ENCODE measurements at regions not wholly inside any gene's neighbourhood (a gene's known extent, or its start where the extent isn't known, plus 50 kb on each side); places are given as distances from the start of the nearest gene placed in this dataset.

DNA sequence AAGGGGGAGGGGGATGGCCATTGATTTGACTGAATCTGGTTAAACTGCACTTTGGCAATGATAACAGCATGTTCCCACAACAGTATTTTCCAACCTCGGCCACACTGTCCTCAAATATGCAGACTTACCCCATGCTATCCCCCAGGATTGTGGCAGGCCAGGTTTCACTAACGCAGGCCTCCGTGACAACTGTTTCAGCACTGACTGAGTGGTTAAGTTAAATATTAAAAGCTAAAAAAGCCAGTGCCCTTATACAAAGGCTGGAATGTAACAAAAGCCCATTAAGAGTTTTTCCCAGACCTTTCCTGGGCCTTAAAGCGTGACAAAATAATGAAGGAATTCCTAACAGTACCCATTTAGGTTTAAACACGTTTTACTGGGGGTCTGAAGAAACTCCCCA lies 202.9 kb downstream of the USP25 start:
- no peaks in the 10 kb centered on the region for H3K4me1 ChIP-seq
- TF ChIP-seq EP300 (IDR thresholded peaks at IDR 0.05) (no peak), POLR2AphosphoS5 (IDR thresholded peaks at IDR 0.05) (no peak), POLR2A (IDR thresholded peaks at IDR 0.05) (no peak)
- TF ChIP-seq, protein P1, sequence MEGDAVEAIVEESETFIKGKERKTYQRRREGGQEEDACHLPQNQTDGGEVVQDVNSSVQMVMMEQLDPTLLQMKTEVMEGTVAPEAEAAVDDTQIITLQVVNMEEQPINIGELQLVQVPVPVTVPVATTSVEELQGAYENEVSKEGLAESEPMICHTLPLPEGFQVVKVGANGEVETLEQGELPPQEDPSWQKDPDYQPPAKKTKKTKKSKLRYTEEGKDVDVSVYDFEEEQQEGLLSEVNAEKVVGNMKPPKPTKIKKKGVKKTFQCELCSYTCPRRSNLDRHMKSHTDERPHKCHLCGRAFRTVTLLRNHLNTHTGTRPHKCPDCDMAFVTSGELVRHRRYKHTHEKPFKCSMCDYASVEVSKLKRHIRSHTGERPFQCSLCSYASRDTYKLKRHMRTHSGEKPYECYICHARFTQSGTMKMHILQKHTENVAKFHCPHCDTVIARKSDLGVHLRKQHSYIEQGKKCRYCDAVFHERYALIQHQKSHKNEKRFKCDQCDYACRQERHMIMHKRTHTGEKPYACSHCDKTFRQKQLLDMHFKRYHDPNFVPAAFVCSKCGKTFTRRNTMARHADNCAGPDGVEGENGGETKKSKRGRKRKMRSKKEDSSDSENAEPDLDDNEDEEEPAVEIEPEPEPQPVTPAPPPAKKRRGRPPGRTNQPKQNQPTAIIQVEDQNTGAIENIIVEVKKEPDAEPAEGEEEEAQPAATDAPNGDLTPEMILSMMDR (IDR thresholded peaks at IDR 0.05), result no peak
- no peak for DNase-seq (ENCODE audit: low spot score in 2 of 2)
- H3K36me3 ChIP-seq, result no peaks in the 10 kb centered on the region
- H3K27ac ChIP-seq, result no peak overlapping the region
- no peaks in the 10 kb centered on the region for H3K9me3 ChIP-seq
- WGBS, result 84% methylated on average over 5 of the region's 5 CpGs
- H3K4me3 ChIP-seq, result no peak overlapping the region
- no peaks in the 10 kb centered on the region for H3K27me3 ChIP-seq

DNA sequence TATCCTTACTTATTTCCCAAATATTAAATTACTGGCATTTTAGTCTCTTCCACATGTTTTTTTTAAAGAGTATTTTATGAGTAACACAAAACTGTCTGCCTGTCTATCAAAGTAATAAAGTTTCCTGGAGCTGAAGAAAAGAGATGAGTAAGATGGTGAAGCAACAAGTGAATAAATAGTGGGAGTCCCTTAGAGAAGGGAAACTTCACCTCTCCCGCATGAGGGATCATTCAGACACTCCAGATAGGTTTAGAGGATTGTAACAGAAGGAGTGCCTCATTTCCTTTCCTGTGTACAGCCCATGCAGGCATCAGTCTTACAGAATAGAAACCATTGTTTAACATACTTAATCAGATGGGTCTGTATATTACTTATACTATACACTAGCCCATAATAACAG lies 205.7 kb downstream of the USP25 start:
- H3K4me1 ChIP-seq, result no peaks in the 10 kb centered on the region
- H3K27ac ChIP-seq, result no peak overlapping the region
- no peak for DNase-seq (ENCODE audit: low spot score in 2 of 2)
- 95% methylated on average over 1 of the region's 1 CpG for WGBS
- no peaks in the 10 kb centered on the region for H3K36me3 ChIP-seq
- H3K27me3 ChIP-seq, result no peaks in the 10 kb centered on the region
- TF ChIP-seq POLR2A (IDR thresholded peaks at IDR 0.05), result no peak
- no peak for TF ChIP-seq POLR2AphosphoS5 (IDR thresholded peaks at IDR 0.05)
- TF ChIP-seq, protein P1 (IDR thresholded peaks at IDR 0.05), result no peak
- no peak for TF ChIP-seq EP300 (IDR thresholded peaks at IDR 0.05)
- H3K9me3 ChIP-seq, result no peaks in the 10 kb centered on the region
- no peak overlapping the region for H3K4me3 ChIP-seq

DNA sequence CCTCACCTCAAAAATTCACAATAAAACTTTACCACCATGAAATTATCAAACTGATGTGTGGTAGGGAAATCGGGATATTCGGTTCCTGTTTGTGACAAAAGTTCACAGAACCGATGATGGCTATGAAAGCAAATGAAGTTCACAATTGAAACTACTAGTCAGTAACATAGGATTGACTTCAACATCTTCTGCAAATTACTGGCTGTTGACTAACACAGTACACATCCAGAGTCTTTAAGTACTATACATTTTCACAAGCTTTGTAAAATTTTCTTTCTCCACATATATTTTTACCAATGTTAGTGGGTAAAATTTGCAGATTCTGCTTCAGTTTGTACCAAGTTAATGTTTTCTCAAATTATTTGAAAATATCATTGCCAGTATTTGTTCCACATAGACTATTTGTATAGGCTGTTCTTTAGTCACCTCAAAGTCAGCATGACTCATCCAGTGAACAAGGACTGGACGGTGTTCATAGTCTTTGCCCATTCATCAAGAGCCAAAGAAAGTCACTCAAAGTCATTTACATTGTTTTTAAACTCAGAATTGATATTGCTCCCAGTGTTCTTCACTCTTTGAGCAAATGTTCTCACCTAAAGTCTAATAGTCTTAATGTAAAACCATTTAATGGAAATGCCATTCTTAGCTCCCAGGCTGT lies 213.4 kb downstream of the USP25 start:
- DNase-seq (ENCODE audit: low spot score in 2 of 2), result no peak
- WGBS, result 82% methylated on average over 4 of the region's 4 CpGs
- no peaks in the 10 kb centered on the region for H3K4me1 ChIP-seq
- TF ChIP-seq POLR2AphosphoS5 (IDR thresholded peaks at IDR 0.05), result no peak
- no peak for TF ChIP-seq EP300 (IDR thresholded peaks at IDR 0.05)
- no peak for TF ChIP-seq POLR2A (IDR thresholded peaks at IDR 0.05)
- TF ChIP-seq, protein P1 (IDR thresholded peaks at IDR 0.05), result no peak
- no peaks in the 10 kb centered on the region for H3K9me3 ChIP-seq
- no peak overlapping the region for H3K27ac ChIP-seq
- no peaks in the 10 kb centered on the region for H3K27me3 ChIP-seq
- no peaks in the 10 kb centered on the region for H3K36me3 ChIP-seq
- no peak overlapping the region for H3K4me3 ChIP-seq

DNA sequence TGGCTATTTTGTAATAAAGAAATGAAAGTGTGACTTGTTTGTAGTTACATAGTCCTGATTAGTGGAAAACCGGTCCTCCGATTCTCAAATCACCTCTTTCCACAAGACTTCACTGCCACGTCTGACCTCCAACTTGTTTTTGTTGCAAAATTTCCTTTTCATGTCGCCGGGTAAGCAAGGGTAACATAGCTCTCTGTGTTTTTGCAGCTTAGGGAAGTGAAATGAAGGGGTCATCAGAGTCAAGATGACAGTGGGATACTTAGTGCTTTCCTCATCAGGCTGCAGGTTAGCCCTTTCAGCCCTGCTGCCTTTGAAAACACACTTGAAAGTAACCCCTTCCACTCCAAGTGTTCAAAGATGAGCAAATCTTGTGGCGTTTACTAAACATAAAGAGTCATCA lies 217.9 kb downstream of the USP25 start:
- 44% methylated on average over 6 of the region's 6 CpGs for WGBS
- TF ChIP-seq, protein P1 (IDR thresholded peaks at IDR 0.05), result no peak
- TF ChIP-seq EP300 (IDR thresholded peaks at IDR 0.05) (no peak), POLR2A (IDR thresholded peaks at IDR 0.05) (no peak)
- Histone ChIP-seq H3K4me1 (no peaks in the 10 kb centered on the region), H3K4me3 (no peak overlapping the region), H3K27me3 (no peaks in the 10 kb centered on the region), H3K36me3 (no peaks in the 10 kb centered on the region), H3K9me3 (peaks cover 9% of the 10 kb centered on the region), H3K27ac (no peak overlapping the region)
- no peak for DNase-seq (ENCODE audit: low spot score in 2 of 2)

DNA sequence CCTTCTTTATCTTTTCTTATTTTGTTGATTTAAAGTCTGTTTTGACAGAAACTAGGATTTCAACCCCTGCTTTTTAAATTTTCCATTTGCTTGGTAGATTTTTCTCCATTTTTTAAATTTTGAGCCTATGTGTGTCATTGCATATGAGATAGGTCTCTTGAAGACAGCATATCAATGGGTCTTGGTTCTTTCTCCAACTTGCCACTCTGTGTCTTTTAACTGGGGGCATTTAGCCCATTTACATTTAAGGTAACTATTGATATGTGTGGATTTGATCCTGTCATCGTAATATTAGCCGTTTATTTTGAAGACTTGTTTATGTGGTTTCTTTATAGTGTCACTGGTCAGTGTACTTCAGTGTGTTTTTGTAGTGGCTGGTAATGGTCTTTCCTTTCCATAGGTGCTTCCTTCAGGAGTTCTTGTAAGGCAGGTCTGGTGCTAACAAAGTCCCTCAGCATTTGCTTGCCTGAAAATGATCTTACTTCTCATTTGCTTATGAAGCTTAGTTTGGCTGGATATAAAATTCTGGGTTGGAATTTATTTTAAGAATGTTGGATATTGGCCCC lies 223.9 kb downstream of the USP25 start:
- Histone ChIP-seq H3K27me3 (no peaks in the 10 kb centered on the region), H3K27ac (no peak overlapping the region), H3K4me3 (no peak overlapping the region), H3K36me3 (no peaks in the 10 kb centered on the region), H3K9me3 (peaks cover 22% of the 10 kb centered on the region), H3K4me1 (no peaks in the 10 kb centered on the region)
- TF ChIP-seq, protein P1 (IDR thresholded peaks at IDR 0.05), result no peak
- TF ChIP-seq POLR2AphosphoS5 (IDR thresholded peaks at IDR 0.05), result no peak
- TF ChIP-seq EP300 (IDR thresholded peaks at IDR 0.05), result no peak
- TF ChIP-seq POLR2A (IDR thresholded peaks at IDR 0.05), result no peak
- 95% methylated on average over 2 of the region's 2 CpGs for WGBS
- DNase-seq (ENCODE audit: low spot score in 2 of 2), result no peak

Data from suprapubic skin (tissue), 4 donors.